Stimulated activated CD4-positive, alpha-beta T cell treated with anti-CD3 and anti-CD28 coated beads, TNF-alpha, amount 100 ng/mL, for 1 hour (primary cell): ENCODE measurements at regions not wholly inside any gene's neighbourhood (a gene's known extent, or its start where the extent isn't known, plus 50 kb on each side); places are given as distances from the start of the nearest gene placed in this dataset.
"Not testable (repeated sequence)": the region's sequence is repeated elsewhere in the genome, so short reads cannot be mapped to it uniquely, and the experiment has no call there.

ENCODE experiments used
- DNase-seq, 3 donors: peaks; one replicate each; pipeline ENCODE4 v3.0.0-alpha.2; 2020; ENCODE audit warnings: low read depth in 3 of 3, low spot score in 1 of 3

- DNase-seq = no peak
These were observed 215.1 kb upstream of the ZNF608 start for GRCh38 chr5:124961521-124961920.

GRCh38 chr5:124962111-124962510 is 215.7 kb upstream of the ZNF608 start:
- no peak for DNase-seq

GRCh38 chr5:124962735-124963134 is 216.3 kb upstream of the ZNF608 start:
- DNase-seq = no peak

- no peak for DNase-seq
These were observed 216.9 kb upstream of the ZNF608 start for GRCh38 chr5:124963236-124963919.

GRCh38 chr5:124966741-124967140 is 220.3 kb upstream of the ZNF608 start:
- not testable (repeated sequence) for DNase-seq

- not testable (repeated sequence) for DNase-seq
These were observed 223.9 kb upstream of the ZNF608 start for GRCh38 chr5:124970381-124970780.

GRCh38 chr5:124972703-124973102 is 226.3 kb upstream of the ZNF608 start:
- DNase-seq = no peak

- DNase-seq = no peak
These were observed 227.2 kb upstream of the ZNF608 start for GRCh38 chr5:124973661-124974060.

GRCh38 chr5:124976086-124976485 is 229.6 kb upstream of the ZNF608 start:
- no peak for DNase-seq

- DNase-seq = no peak
These were observed 232.8 kb upstream of the ZNF608 start for GRCh38 chr5:124979251-124979650.

GRCh38 chr5:124980163-124980941 is 233.9 kb upstream of the ZNF608 start:
- no peak for DNase-seq

- no peak for DNase-seq
These were observed 235.5 kb upstream of the ZNF608 start for GRCh38 chr5:124981901-124982300.

- DNase-seq = no peak
These were observed 239.7 kb upstream of the ZNF608 start for GRCh38 chr5:124986170-124986569.

GRCh38 chr5:124986667-124987066 is 240.2 kb upstream of the ZNF608 start:
- DNase-seq = no peak

- DNase-seq = not testable (repeated sequence)
These were observed 241.3 kb upstream of the ZNF608 start for GRCh38 chr5:124987786-124988185.

- no peak for DNase-seq
These were observed 244.3 kb upstream of the ZNF608 start for GRCh38 chr5:124990723-124991122.

GRCh38 chr5:124995421-124995820 is 249.0 kb upstream of the ZNF608 start:
- DNase-seq = no peak

- DNase-seq = no peak
These were observed 249.8 kb upstream of the ZNF608 start for GRCh38 chr5:124996023-124996763.

GRCh38 chr5:124996764-124997077 is 250.3 kb upstream of the ZNF608 start:
- DNase-seq = no peak

GRCh38 chr5:124997186-124997893 is 250.9 kb upstream of the ZNF608 start:
- no peak for DNase-seq

- DNase-seq = no peak
These were observed 252.1 kb upstream of the ZNF608 start for GRCh38 chr5:124998520-124998919.
